ENCODE measurements at regions not wholly inside any gene's neighbourhood (a gene's known extent, or its start where the extent isn't known, plus 50 kb on each side); places are given as distances from the start of the nearest gene placed in this dataset.
A peak's percentile ranks its signal among the peaks of the same experiment; 100 is the strongest.

DNA sequence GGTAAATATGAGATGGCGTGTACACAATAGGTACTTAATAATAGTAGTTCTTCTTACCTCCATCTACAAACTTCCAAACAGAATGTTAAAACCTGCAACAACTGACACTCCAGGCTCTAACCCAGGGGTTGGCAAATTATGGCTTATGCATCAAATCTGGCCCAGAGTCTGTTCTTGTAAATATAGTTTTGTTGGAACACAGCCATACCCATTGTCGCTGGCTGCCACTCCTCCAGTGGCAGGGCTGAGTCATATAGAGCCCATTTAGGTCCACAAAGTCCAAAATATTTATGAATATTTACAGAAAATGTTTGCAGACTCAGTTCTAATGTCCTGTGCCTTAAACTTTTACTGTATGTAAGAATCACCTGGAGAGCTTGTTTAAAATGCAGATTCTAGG is 69.9 kb upstream of the BTBD3 start:
- Mint-ChIP-seq H3K9me3 (no peaks in the 10 kb centered on the region), H3K4me1 (peaks cover 19% of the 10 kb centered on the region), H3K36me3 (ENCODE audit: low read depth) (no peaks in the 10 kb centered on the region), H3K27ac (no peak overlapping the region), H3K27me3 (ENCODE audit: insufficient read depth, low read depth, poor library complexity) (peaks cover 2% of the 10 kb centered on the region), H3K4me3 (no peak overlapping the region)
- no peaks in the 10 kb centered on the region for H3K27me3 ChIP-seq (ENCODE audit: insufficient read depth)
- H3K27ac ChIP-seq (ENCODE audit: low read depth) = no peak overlapping the region
- peak overlapping the region; percentile 43; the same call in 1 of the 2 replicates for H2AFZ ChIP-seq
- no peak overlapping the region for H3K4me3 ChIP-seq
- no peak overlapping the region for H3K4me2 ChIP-seq
- peaks cover 9% of the 10 kb centered on the region for H3K4me1 ChIP-seq (ENCODE audit: insufficient read depth)
- no peak for ATAC-seq
- DNase-seq (ENCODE audit: low spot score) = no peak
- no peaks in the 10 kb centered on the region for H4K20me1 ChIP-seq (replicated peaks; ENCODE audit: insufficient read depth)
- TF ChIP-seq NANOG (IDR thresholded peaks at IDR 0.05; ENCODE audit: borderline replicate concordance) (no peak), EZH2phosphoT487 (IDR thresholded peaks at IDR 0.05; ENCODE audit: unreplicated experiment) (no peak), EZH2 (IDR thresholded peaks at IDR 0.05; ENCODE audit: low read depth, unreplicated experiment) (no peak), CREB1 (CRISPR knock-in tag; IDR thresholded peaks at IDR 0.05; ENCODE audit: low read depth) (no peak), ZNF114 (CRISPR knock-in tag; IDR thresholded peaks at IDR 0.05) (no peak), JUNB (IDR thresholded peaks at IDR 0.05; ENCODE audit: unreplicated experiment) (no peak), POLR2AphosphoS5 (IDR thresholded peaks at IDR 0.05; ENCODE audit: low read depth) (no peak), STAT1 (IDR thresholded peaks at IDR 0.05; ENCODE audit: unreplicated experiment) (no peak), ZNF331 (CRISPR knock-in tag; IDR thresholded peaks at IDR 0.05; ENCODE audit: low read depth) (no peak)
- TF ChIP-seq, protein P1, sequence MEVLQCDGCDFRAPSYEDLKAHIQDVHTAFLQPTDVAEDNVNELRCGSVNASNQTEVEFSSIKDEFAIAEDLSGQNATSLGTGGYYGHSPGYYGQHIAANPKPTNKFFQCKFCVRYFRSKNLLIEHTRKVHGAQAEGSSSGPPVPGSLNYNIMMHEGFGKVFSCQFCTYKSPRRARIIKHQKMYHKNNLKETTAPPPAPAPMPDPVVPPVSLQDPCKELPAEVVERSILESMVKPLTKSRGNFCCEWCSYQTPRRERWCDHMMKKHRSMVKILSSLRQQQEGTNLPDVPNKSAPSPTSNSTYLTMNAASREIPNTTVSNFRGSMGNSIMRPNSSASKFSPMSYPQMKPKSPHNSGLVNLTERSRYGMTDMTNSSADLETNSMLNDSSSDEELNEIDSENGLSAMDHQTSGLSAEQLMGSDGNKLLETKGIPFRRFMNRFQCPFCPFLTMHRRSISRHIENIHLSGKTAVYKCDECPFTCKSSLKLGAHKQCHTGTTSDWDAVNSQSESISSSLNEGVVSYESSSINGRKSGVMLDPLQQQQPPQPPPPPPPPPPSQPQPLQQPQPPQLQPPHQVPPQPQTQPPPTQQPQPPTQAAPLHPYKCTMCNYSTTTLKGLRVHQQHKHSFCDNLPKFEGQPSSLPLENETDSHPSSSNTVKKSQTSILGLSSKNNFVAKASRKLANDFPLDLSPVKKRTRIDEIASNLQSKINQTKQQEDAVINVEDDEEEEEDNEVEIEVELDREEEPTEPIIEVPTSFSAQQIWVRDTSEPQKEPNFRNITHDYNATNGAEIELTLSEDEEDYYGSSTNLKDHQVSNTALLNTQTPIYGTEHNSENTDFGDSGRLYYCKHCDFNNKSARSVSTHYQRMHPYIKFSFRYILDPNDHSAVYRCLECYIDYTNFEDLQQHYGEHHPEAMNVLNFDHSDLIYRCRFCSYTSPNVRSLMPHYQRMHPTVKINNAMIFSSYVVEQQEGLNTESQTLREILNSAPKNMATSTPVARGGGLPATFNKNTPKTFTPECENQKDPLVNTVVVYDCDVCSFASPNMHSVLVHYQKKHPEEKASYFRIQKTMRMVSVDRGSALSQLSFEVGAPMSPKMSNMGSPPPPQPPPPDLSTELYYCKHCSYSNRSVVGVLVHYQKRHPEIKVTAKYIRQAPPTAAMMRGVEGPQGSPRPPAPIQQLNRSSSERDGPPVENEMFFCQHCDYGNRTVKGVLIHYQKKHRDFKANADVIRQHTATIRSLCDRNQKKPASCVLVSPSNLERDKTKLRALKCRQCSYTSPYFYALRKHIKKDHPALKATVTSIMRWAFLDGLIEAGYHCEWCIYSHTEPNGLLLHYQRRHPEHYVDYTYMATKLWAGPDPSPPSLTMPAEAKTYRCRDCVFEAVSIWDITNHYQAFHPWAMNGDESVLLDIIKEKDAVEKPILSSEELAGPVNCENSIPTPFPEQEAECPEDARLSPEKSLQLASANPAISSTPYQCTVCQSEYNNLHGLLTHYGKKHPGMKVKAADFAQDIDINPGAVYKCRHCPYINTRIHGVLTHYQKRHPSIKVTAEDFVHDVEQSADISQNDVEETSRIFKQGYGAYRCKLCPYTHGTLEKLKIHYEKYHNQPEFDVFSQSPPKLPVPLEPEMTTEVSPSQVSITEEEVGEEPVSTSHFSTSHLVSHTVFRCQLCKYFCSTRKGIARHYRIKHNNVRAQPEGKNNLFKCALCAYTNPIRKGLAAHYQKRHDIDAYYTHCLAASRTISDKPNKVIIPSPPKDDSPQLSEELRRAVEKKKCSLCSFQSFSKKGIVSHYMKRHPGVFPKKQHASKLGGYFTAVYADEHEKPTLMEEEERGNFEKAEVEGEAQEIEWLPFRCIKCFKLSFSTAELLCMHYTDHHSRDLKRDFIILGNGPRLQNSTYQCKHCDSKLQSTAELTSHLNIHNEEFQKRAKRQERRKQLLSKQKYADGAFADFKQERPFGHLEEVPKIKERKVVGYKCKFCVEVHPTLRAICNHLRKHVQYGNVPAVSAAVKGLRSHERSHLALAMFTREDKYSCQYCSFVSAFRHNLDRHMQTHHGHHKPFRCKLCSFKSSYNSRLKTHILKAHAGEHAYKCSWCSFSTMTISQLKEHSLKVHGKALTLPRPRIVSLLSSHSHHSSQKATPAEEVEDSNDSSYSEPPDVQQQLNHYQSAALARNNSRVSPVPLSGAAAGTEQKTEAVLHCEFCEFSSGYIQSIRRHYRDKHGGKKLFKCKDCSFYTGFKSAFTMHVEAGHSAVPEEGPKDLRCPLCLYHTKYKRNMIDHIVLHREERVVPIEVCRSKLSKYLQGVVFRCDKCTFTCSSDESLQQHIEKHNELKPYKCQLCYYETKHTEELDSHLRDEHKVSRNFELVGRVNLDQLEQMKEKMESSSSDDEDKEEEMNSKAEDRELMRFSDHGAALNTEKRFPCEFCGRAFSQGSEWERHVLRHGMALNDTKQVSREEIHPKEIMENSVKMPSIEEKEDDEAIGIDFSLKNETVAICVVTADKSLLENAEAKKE (CRISPR knock-in tag; IDR thresholded peaks at IDR 0.05) = no peak
- TF ChIP-seq, protein P2, sequence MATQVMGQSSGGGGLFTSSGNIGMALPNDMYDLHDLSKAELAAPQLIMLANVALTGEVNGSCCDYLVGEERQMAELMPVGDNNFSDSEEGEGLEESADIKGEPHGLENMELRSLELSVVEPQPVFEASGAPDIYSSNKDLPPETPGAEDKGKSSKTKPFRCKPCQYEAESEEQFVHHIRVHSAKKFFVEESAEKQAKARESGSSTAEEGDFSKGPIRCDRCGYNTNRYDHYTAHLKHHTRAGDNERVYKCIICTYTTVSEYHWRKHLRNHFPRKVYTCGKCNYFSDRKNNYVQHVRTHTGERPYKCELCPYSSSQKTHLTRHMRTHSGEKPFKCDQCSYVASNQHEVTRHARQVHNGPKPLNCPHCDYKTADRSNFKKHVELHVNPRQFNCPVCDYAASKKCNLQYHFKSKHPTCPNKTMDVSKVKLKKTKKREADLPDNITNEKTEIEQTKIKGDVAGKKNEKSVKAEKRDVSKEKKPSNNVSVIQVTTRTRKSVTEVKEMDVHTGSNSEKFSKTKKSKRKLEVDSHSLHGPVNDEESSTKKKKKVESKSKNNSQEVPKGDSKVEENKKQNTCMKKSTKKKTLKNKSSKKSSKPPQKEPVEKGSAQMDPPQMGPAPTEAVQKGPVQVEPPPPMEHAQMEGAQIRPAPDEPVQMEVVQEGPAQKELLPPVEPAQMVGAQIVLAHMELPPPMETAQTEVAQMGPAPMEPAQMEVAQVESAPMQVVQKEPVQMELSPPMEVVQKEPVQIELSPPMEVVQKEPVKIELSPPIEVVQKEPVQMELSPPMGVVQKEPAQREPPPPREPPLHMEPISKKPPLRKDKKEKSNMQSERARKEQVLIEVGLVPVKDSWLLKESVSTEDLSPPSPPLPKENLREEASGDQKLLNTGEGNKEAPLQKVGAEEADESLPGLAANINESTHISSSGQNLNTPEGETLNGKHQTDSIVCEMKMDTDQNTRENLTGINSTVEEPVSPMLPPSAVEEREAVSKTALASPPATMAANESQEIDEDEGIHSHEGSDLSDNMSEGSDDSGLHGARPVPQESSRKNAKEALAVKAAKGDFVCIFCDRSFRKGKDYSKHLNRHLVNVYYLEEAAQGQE (IDR thresholded peaks at IDR 0.05; ENCODE audit: unreplicated experiment) = no peak
- TF ChIP-seq, protein P3, sequence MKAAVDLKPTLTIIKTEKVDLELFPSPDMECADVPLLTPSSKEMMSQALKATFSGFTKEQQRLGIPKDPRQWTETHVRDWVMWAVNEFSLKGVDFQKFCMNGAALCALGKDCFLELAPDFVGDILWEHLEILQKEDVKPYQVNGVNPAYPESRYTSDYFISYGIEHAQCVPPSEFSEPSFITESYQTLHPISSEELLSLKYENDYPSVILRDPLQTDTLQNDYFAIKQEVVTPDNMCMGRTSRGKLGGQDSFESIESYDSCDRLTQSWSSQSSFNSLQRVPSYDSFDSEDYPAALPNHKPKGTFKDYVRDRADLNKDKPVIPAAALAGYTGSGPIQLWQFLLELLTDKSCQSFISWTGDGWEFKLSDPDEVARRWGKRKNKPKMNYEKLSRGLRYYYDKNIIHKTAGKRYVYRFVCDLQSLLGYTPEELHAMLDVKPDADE (IDR thresholded peaks at IDR 0.05) = no peak
- TF ChIP-seq, protein P4, sequence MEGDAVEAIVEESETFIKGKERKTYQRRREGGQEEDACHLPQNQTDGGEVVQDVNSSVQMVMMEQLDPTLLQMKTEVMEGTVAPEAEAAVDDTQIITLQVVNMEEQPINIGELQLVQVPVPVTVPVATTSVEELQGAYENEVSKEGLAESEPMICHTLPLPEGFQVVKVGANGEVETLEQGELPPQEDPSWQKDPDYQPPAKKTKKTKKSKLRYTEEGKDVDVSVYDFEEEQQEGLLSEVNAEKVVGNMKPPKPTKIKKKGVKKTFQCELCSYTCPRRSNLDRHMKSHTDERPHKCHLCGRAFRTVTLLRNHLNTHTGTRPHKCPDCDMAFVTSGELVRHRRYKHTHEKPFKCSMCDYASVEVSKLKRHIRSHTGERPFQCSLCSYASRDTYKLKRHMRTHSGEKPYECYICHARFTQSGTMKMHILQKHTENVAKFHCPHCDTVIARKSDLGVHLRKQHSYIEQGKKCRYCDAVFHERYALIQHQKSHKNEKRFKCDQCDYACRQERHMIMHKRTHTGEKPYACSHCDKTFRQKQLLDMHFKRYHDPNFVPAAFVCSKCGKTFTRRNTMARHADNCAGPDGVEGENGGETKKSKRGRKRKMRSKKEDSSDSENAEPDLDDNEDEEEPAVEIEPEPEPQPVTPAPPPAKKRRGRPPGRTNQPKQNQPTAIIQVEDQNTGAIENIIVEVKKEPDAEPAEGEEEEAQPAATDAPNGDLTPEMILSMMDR (conservative IDR thresholded peaks at IDR 0.05; ENCODE audit: low read depth in 2 of 2) = no peak
- no peaks in the 10 kb centered on the region for H3K36me3 ChIP-seq (ENCODE audit: insufficient read depth)
- peaks cover 18% of the 10 kb centered on the region for H3K9me2 ChIP-seq (ENCODE audit: insufficient read depth)
- H3K79me2 ChIP-seq (replicated peaks; ENCODE audit: insufficient read depth) = no peaks in the 10 kb centered on the region
- H3F3A ChIP-seq (replicated peaks; ENCODE audit: low read depth) = no peaks in the 10 kb centered on the region

All from GM23338 (cell line).